ENCODE measurements at regions not wholly inside any gene's neighbourhood (a gene's known extent, or its start where the extent isn't known, plus 50 kb on each side); places are given as distances from the start of the nearest gene placed in this dataset.

DNA sequence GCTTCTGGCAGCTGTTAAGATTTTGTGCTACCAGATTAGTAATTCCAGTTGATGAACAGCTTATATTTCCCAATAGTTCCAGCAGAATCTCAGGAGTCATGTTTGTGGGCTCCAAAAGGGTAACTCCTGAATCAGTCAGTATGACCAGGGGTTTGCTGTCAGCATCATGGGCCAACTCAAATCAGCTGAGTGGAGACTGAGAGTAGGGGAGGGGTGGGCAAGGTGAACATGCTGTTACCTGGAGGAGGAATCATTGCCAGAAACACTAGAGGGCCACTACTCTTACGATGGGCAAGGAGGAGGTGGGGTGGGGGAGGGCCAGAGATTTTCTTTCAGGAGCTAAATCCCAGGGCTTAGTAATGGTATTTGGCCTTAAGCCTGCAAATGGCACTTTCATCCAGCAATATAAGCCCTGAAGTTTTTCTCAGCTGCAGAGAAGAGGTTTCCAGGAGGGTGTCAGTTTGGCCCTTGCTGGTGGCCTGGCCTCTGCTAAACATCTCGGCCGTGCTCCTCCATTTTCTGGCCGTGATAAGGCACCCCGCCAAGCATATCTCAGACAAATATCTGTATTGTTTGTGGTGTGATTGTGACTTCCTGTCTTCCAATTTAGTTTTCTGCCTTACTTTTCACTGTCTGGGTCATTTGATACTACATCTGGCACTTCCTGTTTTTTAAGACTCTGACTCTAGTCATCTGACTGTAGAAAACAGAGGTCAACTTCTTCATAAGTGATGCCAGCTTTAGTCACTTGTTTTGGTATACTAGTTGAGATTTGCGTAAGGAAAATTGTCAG is 120.5 kb upstream of the CXCR4 start (continued):
- TF ChIP-seq RFX5 (IDR thresholded peaks at IDR 0.05; ENCODE audit: low read depth, low read length) (no peak), ZSCAN29 (IDR thresholded peaks at IDR 0.05) (no peak), CBX3 (IDR thresholded peaks at IDR 0.05; ENCODE audit: borderline replicate concordance, low read depth) (no peak), RAD51 (IDR thresholded peaks at IDR 0.05) (peak; percentile 88), EP300 (IDR thresholded peaks at IDR 0.05; ENCODE audit: borderline replicate concordance in 1 of 2, control insufficient read depth in 1 of 2, low read depth in 2 of 2, low read length in 2 of 2) (peak; percentile 97 to 99), ATF7 (IDR thresholded peaks at IDR 0.05; ENCODE audit: low read depth) (peak; percentile 92), MTA3 (IDR thresholded peaks at IDR 0.05; ENCODE audit: borderline replicate concordance, low read length) (no peak), GATAD2B (conservative IDR thresholded peaks at IDR 0.05; ENCODE audit: low read depth) (0 out of 2 replicates have a peak, but pooled peaks have one; percentile 53), CREB1 (IDR thresholded peaks at IDR 0.05; ENCODE audit: low read depth) (0 out of 2 replicates have a peak, but pooled peaks have one; percentile 34), HDAC2 (IDR thresholded peaks at IDR 0.05) (no peak)
- TF ChIP-seq, protein P1, sequence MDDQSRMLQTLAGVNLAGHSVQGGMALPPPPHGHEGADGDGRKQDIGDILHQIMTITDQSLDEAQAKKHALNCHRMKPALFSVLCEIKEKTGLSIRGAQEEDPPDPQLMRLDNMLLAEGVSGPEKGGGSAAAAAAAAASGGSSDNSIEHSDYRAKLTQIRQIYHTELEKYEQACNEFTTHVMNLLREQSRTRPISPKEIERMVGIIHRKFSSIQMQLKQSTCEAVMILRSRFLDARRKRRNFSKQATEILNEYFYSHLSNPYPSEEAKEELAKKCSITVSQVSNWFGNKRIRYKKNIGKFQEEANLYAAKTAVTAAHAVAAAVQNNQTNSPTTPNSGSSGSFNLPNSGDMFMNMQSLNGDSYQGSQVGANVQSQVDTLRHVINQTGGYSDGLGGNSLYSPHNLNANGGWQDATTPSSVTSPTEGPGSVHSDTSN (IDR thresholded peaks at IDR 0.05; ENCODE audit: insufficient replicate concordance, low read depth, low read length) = no peak
- TF ChIP-seq, protein P2, sequence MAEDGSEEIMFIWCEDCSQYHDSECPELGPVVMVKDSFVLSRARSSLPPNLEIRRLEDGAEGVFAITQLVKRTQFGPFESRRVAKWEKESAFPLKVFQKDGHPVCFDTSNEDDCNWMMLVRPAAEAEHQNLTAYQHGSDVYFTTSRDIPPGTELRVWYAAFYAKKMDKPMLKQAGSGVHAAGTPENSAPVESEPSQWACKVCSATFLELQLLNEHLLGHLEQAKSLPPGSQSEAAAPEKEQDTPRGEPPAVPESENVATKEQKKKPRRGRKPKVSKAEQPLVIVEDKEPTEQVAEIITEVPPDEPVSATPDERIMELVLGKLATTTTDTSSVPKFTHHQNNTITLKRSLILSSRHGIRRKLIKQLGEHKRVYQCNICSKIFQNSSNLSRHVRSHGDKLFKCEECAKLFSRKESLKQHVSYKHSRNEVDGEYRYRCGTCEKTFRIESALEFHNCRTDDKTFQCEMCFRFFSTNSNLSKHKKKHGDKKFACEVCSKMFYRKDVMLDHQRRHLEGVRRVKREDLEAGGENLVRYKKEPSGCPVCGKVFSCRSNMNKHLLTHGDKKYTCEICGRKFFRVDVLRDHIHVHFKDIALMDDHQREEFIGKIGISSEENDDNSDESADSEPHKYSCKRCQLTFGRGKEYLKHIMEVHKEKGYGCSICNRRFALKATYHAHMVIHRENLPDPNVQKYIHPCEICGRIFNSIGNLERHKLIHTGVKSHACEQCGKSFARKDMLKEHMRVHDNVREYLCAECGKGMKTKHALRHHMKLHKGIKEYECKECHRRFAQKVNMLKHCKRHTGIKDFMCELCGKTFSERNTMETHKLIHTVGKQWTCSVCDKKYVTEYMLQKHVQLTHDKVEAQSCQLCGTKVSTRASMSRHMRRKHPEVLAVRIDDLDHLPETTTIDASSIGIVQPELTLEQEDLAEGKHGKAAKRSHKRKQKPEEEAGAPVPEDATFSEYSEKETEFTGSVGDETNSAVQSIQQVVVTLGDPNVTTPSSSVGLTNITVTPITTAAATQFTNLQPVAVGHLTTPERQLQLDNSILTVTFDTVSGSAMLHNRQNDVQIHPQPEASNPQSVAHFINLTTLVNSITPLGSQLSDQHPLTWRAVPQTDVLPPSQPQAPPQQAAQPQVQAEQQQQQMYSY (CRISPR knock-in tag; IDR thresholded peaks at IDR 0.05) = no peak
- TF ChIP-seq, protein P3, sequence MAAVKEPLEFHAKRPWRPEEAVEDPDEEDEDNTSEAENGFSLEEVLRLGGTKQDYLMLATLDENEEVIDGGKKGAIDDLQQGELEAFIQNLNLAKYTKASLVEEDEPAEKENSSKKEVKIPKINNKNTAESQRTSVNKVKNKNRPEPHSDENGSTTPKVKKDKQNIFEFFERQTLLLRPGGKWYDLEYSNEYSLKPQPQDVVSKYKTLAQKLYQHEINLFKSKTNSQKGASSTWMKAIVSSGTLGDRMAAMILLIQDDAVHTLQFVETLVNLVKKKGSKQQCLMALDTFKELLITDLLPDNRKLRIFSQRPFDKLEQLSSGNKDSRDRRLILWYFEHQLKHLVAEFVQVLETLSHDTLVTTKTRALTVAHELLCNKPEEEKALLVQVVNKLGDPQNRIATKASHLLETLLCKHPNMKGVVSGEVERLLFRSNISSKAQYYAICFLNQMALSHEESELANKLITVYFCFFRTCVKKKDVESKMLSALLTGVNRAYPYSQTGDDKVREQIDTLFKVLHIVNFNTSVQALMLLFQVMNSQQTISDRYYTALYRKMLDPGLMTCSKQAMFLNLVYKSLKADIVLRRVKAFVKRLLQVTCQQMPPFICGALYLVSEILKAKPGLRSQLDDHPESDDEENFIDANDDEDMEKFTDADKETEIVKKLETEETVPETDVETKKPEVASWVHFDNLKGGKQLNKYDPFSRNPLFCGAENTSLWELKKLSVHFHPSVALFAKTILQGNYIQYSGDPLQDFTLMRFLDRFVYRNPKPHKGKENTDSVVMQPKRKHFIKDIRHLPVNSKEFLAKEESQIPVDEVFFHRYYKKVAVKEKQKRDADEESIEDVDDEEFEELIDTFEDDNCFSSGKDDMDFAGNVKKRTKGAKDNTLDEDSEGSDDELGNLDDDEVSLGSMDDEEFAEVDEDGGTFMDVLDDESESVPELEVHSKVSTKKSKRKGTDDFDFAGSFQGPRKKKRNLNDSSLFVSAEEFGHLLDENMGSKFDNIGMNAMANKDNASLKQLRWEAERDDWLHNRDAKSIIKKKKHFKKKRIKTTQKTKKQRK (IDR thresholded peaks at IDR 0.05; ENCODE audit: low read depth, low read length) = no peak
- TF ChIP-seq, protein P4, sequence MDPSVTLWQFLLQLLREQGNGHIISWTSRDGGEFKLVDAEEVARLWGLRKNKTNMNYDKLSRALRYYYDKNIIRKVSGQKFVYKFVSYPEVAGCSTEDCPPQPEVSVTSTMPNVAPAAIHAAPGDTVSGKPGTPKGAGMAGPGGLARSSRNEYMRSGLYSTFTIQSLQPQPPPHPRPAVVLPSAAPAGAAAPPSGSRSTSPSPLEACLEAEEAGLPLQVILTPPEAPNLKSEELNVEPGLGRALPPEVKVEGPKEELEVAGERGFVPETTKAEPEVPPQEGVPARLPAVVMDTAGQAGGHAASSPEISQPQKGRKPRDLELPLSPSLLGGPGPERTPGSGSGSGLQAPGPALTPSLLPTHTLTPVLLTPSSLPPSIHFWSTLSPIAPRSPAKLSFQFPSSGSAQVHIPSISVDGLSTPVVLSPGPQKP (IDR thresholded peaks at IDR 0.05; ENCODE audit: low read depth, low read length) = no peak
- TF ChIP-seq, protein P5, sequence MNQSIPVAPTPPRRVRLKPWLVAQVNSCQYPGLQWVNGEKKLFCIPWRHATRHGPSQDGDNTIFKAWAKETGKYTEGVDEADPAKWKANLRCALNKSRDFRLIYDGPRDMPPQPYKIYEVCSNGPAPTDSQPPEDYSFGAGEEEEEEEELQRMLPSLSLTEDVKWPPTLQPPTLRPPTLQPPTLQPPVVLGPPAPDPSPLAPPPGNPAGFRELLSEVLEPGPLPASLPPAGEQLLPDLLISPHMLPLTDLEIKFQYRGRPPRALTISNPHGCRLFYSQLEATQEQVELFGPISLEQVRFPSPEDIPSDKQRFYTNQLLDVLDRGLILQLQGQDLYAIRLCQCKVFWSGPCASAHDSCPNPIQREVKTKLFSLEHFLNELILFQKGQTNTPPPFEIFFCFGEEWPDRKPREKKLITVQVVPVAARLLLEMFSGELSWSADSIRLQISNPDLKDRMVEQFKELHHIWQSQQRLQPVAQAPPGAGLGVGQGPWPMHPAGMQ (IDR thresholded peaks at IDR 0.05; ENCODE audit: borderline replicate concordance) = no peak
- TF ChIP-seq, protein P6, sequence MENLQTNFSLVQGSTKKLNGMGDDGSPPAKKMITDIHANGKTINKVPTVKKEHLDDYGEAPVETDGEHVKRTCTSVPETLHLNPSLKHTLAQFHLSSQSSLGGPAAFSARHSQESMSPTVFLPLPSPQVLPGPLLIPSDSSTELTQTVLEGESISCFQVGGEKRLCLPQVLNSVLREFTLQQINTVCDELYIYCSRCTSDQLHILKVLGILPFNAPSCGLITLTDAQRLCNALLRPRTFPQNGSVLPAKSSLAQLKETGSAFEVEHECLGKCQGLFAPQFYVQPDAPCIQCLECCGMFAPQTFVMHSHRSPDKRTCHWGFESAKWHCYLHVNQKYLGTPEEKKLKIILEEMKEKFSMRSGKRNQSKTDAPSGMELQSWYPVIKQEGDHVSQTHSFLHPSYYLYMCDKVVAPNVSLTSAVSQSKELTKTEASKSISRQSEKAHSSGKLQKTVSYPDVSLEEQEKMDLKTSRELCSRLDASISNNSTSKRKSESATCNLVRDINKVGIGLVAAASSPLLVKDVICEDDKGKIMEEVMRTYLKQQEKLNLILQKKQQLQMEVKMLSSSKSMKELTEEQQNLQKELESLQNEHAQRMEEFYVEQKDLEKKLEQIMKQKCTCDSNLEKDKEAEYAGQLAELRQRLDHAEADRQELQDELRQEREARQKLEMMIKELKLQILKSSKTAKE (IDR thresholded peaks at IDR 0.05; ENCODE audit: low read depth, poor library complexity, severe bottlenecking) = peak; percentile 99

Measured in GM12878 (cell line).